ENCODE measurements at regions not wholly inside any gene's neighbourhood (a gene's known extent, or its start where the extent isn't known, plus 50 kb on each side); places are given as distances from the start of the nearest gene placed in this dataset.
"Not testable (repeated sequence)": the region's sequence is repeated elsewhere in the genome, so short reads cannot be mapped to it uniquely, and the experiment has no call there.

DNA sequence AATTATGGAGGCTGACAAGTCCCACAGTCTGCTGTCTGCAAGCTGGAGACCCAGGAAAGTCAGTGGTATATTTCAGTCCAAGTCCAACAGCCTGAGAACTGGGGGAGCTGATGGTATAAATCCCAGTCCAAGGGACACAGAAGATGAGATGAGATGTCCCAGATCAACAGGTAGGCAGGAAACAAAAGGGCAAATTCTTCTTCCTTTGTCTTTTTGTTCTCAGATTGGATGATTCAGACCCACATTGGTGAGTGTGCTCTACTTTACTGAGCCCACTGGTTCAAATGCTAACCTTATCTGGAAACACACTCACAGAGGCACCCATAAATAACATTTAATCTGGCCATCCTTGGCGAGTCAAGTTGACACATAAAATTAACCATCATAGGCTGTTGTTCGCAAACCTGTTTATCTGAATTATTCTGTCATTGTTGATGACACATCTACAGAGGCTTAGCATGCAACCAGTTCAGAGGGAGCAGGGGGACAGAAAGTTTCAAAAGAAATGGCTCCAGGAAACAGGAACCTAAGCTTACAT, 62.7 kb upstream of the ITGA11 start:
- H3K4me1 Mint-ChIP-seq (ENCODE audit: low read depth, unreplicated experiment) = no peaks in the 10 kb centered on the region
- peaks cover 79% of the 10 kb centered on the region for H3K27me3 Mint-ChIP-seq (ENCODE audit: unreplicated experiment)
- H3K9me3 Mint-ChIP-seq (ENCODE audit: low read depth, unreplicated experiment) = no peaks in the 10 kb centered on the region
- no peak for DNase-seq
- H3K36me3 Mint-ChIP-seq (ENCODE audit: insufficient read depth, unreplicated experiment) = no peaks in the 10 kb centered on the region
- CTCF ChIA-PET = no interaction called here
- no peak overlapping the region for H3K4me3 Mint-ChIP-seq (ENCODE audit: low read depth, unreplicated experiment)
- no peak overlapping the region for H3K27ac Mint-ChIP-seq (ENCODE audit: unreplicated experiment)
- intact Hi-C loops (cut with micrococcal nuclease; ENCODE audit: unreplicated experiment) = no loop called here
- BruUV-seq (replicated peaks) = no TSS peak
- TF ChIP-seq, protein P1, sequence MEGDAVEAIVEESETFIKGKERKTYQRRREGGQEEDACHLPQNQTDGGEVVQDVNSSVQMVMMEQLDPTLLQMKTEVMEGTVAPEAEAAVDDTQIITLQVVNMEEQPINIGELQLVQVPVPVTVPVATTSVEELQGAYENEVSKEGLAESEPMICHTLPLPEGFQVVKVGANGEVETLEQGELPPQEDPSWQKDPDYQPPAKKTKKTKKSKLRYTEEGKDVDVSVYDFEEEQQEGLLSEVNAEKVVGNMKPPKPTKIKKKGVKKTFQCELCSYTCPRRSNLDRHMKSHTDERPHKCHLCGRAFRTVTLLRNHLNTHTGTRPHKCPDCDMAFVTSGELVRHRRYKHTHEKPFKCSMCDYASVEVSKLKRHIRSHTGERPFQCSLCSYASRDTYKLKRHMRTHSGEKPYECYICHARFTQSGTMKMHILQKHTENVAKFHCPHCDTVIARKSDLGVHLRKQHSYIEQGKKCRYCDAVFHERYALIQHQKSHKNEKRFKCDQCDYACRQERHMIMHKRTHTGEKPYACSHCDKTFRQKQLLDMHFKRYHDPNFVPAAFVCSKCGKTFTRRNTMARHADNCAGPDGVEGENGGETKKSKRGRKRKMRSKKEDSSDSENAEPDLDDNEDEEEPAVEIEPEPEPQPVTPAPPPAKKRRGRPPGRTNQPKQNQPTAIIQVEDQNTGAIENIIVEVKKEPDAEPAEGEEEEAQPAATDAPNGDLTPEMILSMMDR (IDR thresholded peaks at IDR 0.05; ENCODE audit: unreplicated experiment) = no peak

- BruUV-seq (replicated peaks) = no TSS peak
- intact Hi-C loops (cut with micrococcal nuclease; ENCODE audit: unreplicated experiment) = no loop called here
- Mint-ChIP-seq H3K4me1 (ENCODE audit: low read depth, unreplicated experiment) (no peaks in the 10 kb centered on the region), H3K4me3 (ENCODE audit: low read depth, unreplicated experiment) (no peak overlapping the region), H3K36me3 (ENCODE audit: insufficient read depth, unreplicated experiment) (no peaks in the 10 kb centered on the region), H3K9me3 (ENCODE audit: low read depth, unreplicated experiment) (no peaks in the 10 kb centered on the region), H3K27ac (ENCODE audit: unreplicated experiment) (no peak overlapping the region), H3K27me3 (ENCODE audit: unreplicated experiment) (peaks cover 85% of the 10 kb centered on the region)
- TF ChIP-seq, protein P1 (IDR thresholded peaks at IDR 0.05; ENCODE audit: unreplicated experiment) = no peak
- CTCF ChIA-PET = no interaction called here
- DNase-seq = no peak
Observed at GRCh38 chr15:68495221-68495950, 63.4 kb upstream of the ITGA11 start.

DNA sequence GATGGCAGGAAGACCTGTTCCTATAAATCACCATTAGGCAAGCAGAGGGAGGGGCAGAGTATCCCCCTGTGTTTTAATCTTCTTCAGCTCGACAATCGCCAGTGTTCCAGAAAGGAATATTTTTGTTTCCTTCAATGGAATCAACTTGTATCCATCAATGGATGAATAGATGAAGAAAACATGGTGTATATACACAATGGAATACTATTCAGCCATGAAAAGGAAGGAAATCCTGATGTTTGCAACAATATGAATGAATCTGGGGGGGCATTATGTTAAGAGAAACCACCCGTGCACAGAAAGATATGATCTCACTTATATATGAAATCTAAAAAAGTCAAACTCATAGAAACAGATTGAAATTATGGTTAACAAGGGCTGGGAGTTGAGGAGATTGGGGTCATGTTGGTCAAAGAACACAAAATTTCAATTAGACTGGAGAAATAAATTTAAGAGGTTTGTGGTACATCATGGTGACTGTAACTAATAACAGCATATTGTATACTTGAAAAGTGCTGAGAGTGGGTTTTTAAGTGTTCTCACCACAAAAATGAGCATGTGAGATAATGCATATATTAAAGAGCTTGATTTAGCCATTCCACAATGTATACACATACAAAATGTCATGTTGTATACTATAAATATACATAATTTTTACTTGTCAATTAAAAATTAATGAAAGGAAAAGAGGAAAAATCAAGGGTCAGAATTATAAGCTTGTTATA, 64.2 kb upstream of the ITGA11 start:
- H3K27ac Mint-ChIP-seq (ENCODE audit: unreplicated experiment) = no peak overlapping the region

DNA sequence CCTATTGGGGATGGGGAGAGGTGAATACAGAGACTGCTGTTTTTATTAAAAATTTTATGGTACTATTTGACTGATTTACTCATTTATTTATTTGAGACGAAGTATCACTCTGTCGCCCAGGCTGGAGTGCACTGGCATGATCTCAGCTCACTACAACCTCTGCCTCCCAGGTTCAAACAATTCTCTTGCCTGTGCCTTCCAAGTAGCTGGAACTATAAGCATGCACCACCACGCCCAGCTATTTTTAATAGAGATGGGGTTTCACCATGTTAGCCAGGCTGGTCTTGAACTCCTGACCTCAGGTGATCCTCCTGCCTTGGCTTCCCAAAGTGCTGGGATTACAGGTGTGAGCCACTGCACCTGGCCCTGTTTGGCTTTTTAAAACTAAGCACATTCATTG, 64.8 kb upstream of the ITGA11 start:
- H3K4me3 Mint-ChIP-seq (ENCODE audit: low read depth, unreplicated experiment); DNase-seq; H3K36me3 Mint-ChIP-seq (ENCODE audit: insufficient read depth, unreplicated experiment); H3K4me1 Mint-ChIP-seq (ENCODE audit: low read depth, unreplicated experiment); H3K27ac Mint-ChIP-seq (ENCODE audit: unreplicated experiment); H3K9me3 Mint-ChIP-seq (ENCODE audit: low read depth, unreplicated experiment); intact Hi-C loops (cut with micrococcal nuclease; ENCODE audit: unreplicated experiment); BruUV-seq (replicated peaks): not testable (repeated sequence)
- CTCF ChIA-PET = interaction anchor here (0.6 kb wide), 1 partner anchor 191 kb away, joined by 7 read pairs; no protein-coding TSS in a partner anchor
- H3K27me3 Mint-ChIP-seq (ENCODE audit: unreplicated experiment) = peaks cover 85% of the 10 kb centered on the region

More for the DNA sequence above, 64.2 kb upstream of the ITGA11 start:
- Mint-ChIP-seq H3K4me1 (ENCODE audit: low read depth, unreplicated experiment) (no peaks in the 10 kb centered on the region), H3K9me3 (ENCODE audit: low read depth, unreplicated experiment) (no peaks in the 10 kb centered on the region), H3K4me3 (ENCODE audit: low read depth, unreplicated experiment) (no peak overlapping the region), H3K36me3 (ENCODE audit: insufficient read depth, unreplicated experiment) (no peaks in the 10 kb centered on the region), H3K27me3 (ENCODE audit: unreplicated experiment) (peaks cover 85% of the 10 kb centered on the region)
- intact Hi-C loops (cut with micrococcal nuclease; ENCODE audit: unreplicated experiment) = no loop called here
- no TSS peak for BruUV-seq (replicated peaks)
- DNase-seq = no peak
- CTCF ChIA-PET = interaction anchor here (0.6 kb wide), 1 partner anchor 190 kb away, joined by 7 read pairs; no protein-coding TSS in a partner anchor
- TF ChIP-seq, protein P1 (IDR thresholded peaks at IDR 0.05; ENCODE audit: unreplicated experiment) = no peak

Data from Calu3 (cell line).